NK-92 treated with Interleukin-12 subunit alpha and Interleukin-12 subunit beta, amount 100 ng/mL, for 24 hours (cell line): ENCODE measurements at regions not wholly inside any gene's neighbourhood (a gene's known extent, or its start where the extent isn't known, plus 50 kb on each side); places are given as distances from the start of the nearest gene placed in this dataset.

Source experiments
- DNase-seq: peaks from one replicate; lab custom pipeline; 2025; lab: John Stamatoyannopoulos, UW

GRCh38 chr20:11214256-11214840, 540.5 kb upstream of the JAG1 start:
- DNase-seq = no peak

GRCh38 chr20:11216451-11217314, 542.9 kb upstream of the JAG1 start:
- no peak for DNase-seq

- no peak for DNase-seq
These were observed 543.8 kb upstream of the JAG1 start for GRCh38 chr20:11217326-11218172.

- DNase-seq = no peak
These were observed 544.4 kb upstream of the JAG1 start for GRCh38 chr20:11218173-11218680.

- DNase-seq = no peak
These were observed 545.4 kb upstream of the JAG1 start for GRCh38 chr20:11219192-11219591.

GRCh38 chr20:11221046-11221445, 547.2 kb upstream of the JAG1 start:
- DNase-seq = no peak

GRCh38 chr20:11222243-11222642, 548.4 kb upstream of the JAG1 start:
- no peak for DNase-seq

- no peak for DNase-seq
These were observed 553.8 kb upstream of the JAG1 start for GRCh38 chr20:11227602-11228001.

GRCh38 chr20:11229772-11230171, 556.0 kb upstream of the JAG1 start:
- DNase-seq = no peak

GRCh38 chr20:11230999-11231398, 557.2 kb upstream of the JAG1 start:
- DNase-seq = no peak

- DNase-seq = no peak
These were observed 558.2 kb upstream of the JAG1 start for GRCh38 chr20:11231742-11232648.

- DNase-seq = no peak
These were observed 559.1 kb upstream of the JAG1 start for GRCh38 chr20:11232896-11233295.

- no peak for DNase-seq
These were observed 560.4 kb upstream of the JAG1 start for GRCh38 chr20:11234181-11234580.

- no peak for DNase-seq
These were observed 560.8 kb upstream of the JAG1 start for GRCh38 chr20:11234608-11235007.

- DNase-seq = no peak
These were observed 561.3 kb upstream of the JAG1 start for GRCh38 chr20:11235058-11235457.

- no peak for DNase-seq
These were observed 568.5 kb upstream of the JAG1 start for GRCh38 chr20:11242320-11242719.

- DNase-seq = no peak
These were observed 571.6 kb upstream of the JAG1 start for GRCh38 chr20:11245431-11245830.

GRCh38 chr20:11246251-11246775, 572.5 kb upstream of the JAG1 start:
- peak; percentile 29 for DNase-seq

- DNase-seq = no peak
These were observed 573.5 kb upstream of the JAG1 start for GRCh38 chr20:11247046-11248010.

- DNase-seq = no peak
These were observed 574.2 kb upstream of the JAG1 start for GRCh38 chr20:11248011-11248409.
